GM12875 (cell line): ENCODE measurements at regions not wholly inside any gene's neighbourhood (a gene's known extent, or its start where the extent isn't known, plus 50 kb on each side); places are given as distances from the start of the nearest gene placed in this dataset.
"Not testable (repeated sequence)": the region's sequence is repeated elsewhere in the genome, so short reads cannot be mapped to it uniquely, and the experiment has no call there.

Experiments used
- H3K4me3 ChIP-seq: one replicate; pipeline ENCODE4 v1.5.1; 2011; ENCODE audit warnings: low read depth, low read length, control low read depth
- TF ChIP-seq, protein P1 (sequence below): IDR thresholded peaks from 2 replicates; pipeline ENCODE4 v1.5.1; 2011; ENCODE audit warnings: low read depth, mild to moderate bottlenecking, control low read depth, inconsistent platforms, low read length, moderate library complexity, borderline replicate concordance; ENCODE audit not compliant: insufficient read depth

DNA sequence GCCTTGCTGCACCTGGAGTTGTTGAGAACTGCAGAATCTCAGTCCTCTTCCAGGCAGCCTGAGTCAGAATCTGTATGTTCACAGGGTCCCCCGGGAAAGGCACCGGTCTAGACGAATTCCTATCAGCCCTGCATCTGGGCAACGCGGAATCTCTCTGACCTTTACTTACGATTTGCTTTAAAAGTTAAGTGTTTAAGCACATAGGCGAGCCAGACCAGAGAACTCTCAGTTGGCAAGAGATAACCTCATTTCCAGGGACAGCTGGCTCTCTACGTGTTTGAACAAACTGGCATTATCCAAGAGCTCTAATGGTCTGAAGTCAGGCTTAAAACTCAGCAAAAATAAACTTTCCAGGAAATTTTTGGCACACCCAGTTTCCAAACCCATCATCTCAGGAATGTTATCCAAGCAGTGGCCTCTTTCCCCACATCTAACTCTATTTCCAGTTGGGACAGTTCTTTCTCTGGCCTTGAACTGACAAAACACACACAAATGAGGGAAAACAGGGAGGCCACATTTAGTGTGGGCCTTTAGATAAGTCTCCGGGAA is 53.4 kb downstream of the HES1 start:
- H3K4me3 ChIP-seq, result no peak overlapping the region
- TF ChIP-seq, protein P1, sequence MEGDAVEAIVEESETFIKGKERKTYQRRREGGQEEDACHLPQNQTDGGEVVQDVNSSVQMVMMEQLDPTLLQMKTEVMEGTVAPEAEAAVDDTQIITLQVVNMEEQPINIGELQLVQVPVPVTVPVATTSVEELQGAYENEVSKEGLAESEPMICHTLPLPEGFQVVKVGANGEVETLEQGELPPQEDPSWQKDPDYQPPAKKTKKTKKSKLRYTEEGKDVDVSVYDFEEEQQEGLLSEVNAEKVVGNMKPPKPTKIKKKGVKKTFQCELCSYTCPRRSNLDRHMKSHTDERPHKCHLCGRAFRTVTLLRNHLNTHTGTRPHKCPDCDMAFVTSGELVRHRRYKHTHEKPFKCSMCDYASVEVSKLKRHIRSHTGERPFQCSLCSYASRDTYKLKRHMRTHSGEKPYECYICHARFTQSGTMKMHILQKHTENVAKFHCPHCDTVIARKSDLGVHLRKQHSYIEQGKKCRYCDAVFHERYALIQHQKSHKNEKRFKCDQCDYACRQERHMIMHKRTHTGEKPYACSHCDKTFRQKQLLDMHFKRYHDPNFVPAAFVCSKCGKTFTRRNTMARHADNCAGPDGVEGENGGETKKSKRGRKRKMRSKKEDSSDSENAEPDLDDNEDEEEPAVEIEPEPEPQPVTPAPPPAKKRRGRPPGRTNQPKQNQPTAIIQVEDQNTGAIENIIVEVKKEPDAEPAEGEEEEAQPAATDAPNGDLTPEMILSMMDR, result no peak

DNA sequence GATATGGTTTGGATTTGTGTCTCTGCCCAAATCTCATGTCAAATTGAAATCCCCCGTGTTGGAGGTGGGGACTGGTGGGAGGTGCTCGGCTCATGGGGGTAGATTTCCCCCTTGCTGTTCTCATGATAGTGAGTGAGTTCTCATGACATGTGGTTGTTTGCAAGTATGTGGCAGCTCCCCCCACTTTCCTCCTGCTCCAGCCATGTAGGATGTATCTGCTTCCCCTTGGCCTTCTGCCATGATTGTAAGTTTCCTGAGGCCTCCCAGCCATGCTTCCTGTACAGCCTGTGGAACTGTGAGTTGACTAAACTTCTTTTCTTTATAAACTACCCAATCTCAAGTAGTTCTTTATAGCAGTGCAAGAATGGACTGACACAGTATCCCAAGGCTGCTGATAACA is 55.9 kb downstream of the HES1 start:
- H3K4me3 ChIP-seq, result not testable (repeated sequence)

DNA sequence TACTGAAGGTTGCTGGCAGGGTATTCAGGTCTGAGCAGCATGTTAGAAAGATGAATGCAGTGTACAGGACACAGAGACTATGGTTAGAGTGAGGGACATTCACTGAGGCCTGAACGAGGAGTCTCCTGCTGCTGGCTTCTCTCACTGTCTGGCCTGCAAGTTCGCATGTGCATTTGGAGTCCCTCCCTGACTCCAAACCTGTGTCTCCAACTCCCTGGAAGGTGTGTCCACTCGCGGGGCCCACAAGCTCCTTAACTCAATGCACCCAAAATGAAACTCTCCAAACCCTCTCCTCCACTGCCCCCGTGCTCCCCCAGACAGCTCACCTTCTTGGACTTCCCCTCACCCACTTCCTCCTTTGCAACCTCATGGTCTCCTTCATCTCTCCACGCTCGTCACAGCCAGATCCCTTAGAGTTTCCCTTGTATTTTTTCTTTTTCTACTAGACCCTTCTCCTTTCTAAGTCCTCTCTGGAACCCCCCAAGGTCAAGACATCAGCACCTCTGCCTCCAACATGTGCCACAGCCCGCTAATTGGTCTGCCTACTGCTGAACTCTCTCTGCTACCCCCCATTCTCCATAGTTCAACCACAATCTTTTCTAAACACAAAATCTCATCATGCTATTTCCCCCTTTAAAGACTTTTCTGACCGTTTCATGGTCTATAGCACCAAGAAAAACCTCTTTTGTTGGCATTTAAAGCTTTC is 58.3 kb downstream of the HES1 start:
- H3K4me3 ChIP-seq, result no peak overlapping the region
- TF ChIP-seq, protein P1, result no peak

DNA sequence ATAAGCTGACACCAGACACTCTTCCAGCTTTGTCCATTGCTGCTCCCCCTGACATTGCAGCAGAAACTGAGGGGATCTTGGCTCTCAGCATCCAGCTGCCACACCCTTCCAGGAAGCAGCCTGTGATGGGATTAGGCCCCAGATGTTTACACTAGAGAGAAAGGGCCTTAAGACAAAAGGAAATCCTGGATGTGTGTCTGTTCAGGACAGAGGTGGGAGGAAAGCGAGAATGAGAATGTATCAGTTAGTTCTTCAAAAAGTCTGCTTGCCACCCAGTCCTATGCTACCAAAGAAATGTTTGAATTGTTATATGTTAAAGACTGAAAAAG is 58.8 kb downstream of the HES1 start:
- TF ChIP-seq, protein P1, result no peak
- no peak overlapping the region for H3K4me3 ChIP-seq

DNA sequence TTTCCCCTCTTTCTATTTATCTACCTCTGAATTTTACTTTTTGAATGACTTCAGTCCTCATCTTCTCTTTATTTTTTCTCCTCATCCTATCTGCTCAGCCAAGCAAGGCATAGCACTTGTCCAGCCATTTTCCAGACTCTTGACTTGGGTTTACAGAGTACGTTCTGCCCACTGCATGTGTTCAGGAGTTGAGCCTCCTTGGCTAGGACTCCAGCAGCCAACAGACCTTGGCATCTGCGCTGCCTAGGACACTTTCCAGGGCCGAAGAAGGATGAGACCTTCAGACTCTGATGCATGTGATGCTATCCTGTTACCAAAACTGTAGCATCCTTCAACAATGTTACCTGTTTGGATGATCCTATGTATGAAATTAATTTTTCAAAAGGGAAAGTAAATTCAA is 59.7 kb downstream of the HES1 start:
- TF ChIP-seq, protein P1, result no peak
- H3K4me3 ChIP-seq, result no peak overlapping the region

DNA sequence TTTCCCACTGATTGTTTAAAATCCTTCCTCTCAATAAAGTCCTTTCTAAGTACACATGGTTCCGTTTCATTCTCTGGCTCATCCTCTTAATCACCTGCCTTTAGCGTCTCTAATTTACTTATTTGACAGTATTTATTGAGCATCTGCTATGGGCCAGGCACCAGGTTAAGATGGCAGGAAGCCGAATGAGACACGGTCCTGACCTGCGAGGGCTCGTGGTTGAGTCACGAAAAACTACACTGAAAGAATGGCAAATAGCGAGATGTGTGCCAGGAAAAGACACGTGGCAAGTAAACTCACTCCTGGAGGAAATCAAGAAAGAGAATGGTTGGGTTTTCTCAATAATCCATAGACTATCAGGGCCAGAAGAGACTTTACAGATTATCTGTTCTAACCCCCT is 60.9 kb downstream of the HES1 start:
- H3K4me3 ChIP-seq, result no peak overlapping the region
- TF ChIP-seq, protein P1, result no peak

GRCh38 chr3:194197396-194197960 is 61.5 kb downstream of the HES1 start:
- no peak overlapping the region for H3K4me3 ChIP-seq
- TF ChIP-seq, protein P1, result no peak
